NCI-H2107 treated with DMSO at 0.1 percent for 48 hours (cell line): ENCODE measurements at regions not wholly inside any gene's neighbourhood (a gene's known extent, or its start where the extent isn't known, plus 50 kb on each side); places are given as distances from the start of the nearest gene placed in this dataset.

Experiments
- DNase-seq: peaks from one replicate; lab custom pipeline; 2025; ENCODE audit not compliant: unreplicated experiment; lab: John Stamatoyannopoulos, UW

DNA sequence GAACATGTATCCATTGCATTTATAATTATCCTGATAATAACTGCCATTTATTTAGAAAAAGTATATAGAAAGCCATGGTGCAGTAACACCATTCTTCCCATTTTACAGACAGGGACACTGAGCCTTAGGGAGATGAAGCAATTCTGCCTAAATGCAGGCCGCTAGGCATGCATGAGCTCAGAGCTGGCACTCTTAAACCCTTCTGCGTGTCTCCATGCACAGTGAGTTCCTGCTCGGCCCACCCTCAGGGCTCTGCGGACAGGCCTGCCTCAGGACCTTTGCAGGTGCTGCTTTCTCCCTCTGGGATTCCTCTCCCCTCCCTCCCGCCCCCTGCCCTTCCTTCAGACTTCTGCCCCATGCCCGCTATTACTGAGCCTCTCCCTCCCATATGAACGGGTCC, 54.3 kb upstream of the WSB1 start:
- DNase-seq, result no peak

DNA sequence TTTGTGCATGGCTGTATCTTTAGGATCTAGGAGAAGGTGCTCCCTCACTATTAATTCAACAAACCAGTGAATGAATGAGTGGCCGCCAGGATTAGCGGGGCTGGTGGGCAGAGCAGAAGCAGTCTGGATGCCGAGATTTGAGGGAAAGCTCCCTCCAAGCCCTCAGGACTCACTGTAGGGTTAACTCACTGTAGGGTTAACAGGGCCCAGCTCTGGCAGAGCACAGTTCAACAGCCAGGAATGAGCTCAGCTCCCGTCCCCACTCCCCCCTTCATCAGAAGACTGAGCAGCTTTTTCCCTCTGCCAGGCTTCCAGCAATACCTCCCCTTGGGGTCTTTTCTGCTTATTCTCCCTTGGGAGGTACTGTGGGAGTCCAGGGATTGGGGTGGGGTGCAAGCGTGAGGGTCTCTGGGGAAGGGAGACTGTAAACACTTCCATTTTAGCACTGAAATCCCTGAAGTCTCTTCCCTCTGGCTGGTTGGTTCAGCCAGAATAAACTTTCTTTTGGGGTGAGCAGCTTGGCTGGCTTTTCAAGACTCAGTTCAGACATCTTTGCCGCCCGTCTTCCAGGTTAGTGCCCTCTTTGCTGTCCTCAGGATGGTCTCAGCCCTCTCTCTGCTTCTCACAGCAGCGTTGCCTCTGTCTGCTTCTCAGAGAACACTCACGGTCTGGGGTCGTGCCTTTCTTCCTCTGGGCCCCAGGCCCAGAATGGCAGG, 53.7 kb upstream of the WSB1 start:
- DNase-seq, result no peak

DNA sequence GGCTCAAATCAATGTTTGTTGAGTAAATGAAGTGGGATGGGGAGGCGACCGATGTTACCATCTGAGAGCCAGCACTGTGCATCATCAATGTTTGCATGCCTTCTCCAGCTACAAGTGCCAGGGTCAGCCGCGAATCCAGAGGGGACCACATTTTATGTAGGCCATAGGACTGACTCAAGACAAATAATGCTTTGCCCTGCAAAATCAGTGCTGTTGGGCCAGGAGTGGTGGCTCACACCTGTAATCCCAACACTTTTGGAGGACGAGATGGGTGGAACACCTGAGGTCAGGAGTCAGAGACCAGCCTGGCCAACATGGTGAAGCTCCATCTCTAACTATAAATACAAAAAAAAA, 53.1 kb upstream of the WSB1 start:
- DNase-seq, result no peak

DNA sequence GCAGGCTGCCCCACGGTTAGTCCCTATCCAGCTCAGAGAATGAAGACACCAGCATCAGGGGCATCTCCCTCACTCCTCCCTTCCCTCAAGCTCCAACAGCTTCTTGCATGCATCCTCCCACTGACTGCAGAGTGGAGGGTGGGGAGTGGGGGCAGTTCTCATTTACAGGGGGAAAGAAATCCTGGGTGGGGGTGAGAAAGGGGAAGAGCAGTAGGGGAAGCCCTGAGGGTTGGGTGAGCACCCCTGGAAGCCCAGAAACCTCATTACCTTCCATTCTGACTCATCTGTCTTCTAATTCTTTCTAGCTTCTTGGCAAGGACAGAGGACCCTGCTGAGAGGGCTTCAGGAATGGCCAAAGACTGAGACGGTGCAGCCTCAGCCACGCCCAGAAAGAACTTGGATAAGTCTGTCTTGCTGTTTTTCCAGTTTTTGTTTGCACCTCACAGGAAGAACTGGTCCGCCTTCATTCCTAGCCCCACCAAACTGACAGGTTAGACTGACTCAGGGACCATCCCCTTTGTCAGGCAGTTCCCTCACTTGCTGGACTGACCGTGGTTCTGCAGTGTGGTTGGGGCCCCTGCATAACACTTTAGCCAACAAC, 52.5 kb upstream of the WSB1 start:
- no peak for DNase-seq

DNA sequence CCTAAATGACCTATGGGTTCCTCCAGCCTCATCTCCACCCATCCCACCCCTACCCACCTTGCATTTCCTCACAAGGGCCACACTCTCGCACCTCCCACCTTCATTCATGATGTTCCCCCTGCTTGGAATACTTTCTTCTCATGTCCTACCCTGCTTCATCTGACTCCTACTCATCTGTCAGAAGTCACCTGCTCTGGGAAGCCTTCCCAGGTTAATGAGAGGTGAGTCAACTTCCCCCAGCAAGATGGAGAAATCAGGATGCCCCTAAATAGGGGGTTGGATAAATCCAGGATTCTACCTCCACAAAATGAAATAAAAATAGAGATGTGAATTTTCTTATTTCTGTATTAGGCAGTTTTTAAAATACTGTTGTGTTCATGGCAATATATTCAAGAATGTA, 51.0 kb upstream of the WSB1 start:
- DNase-seq, result no peak

DNA sequence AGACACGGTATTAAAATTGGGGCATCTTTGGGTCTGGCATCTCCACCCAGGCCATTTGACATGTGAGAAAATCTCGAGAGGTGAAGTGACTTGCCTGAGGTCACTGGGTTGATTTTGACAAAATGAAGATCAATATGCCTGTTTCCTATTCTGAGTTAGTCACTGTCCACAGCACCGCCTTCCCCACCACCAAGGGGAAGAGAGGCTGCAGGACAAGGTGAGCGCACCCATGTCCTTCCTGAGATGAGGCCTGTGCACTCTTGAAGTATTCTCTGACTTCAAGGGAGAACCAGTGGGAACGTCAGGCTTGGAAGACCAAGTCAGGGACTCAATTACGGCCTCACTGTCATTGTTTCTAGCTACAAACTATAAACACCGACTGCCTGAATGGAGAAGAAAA, 49.9 kb upstream of the WSB1 start:
- no peak for DNase-seq
